Pancreas (tissue), 10 donors: ENCODE measurements at regions not wholly inside any gene's neighbourhood (a gene's known extent, or its start where the extent isn't known, plus 50 kb on each side); places are given as distances from the start of the nearest gene placed in this dataset.

Experiments
- ATAC-seq, 4 donors: fragments of 200-7000 bp; cut with Tn5 transposase; one replicate each; pipeline versions ENCODE4 v1.8.0 to v1.9.1; 2020; ENCODE audit warnings: mild to moderate bottlenecking in 4 of 4, moderate library complexity in 4 of 4
- DNase-seq, 6 donors: peaks; one replicate each; pipeline ENCODE4 v3.0.0-alpha.2; 2020
- FAIRE-seq: peaks from 2 replicates; lab custom pipeline; 2012; peaks lifted over from hg19 to GRCh38; lab: Jason Lieb, UNC
- H3K27ac ChIP-seq, 4 donors: fragments of 200-600 bp; sonication (generic); 1 replicate in 3 of 4; 2 replicates in 1 of 4; pipeline versions ENCODE4 v1.5.0 to v1.8.0; 2020
- H3K27me3 ChIP-seq, 4 donors: fragments of 200-600 bp; one replicate each; pipeline ENCODE4 v1.8.0; 2021
- H3K36me3 ChIP-seq, 3 donors: fragments of 200-600 bp; sonication (generic) in 1 of 3; one replicate each; pipeline versions ENCODE4 v1.5.0 to v1.8.0; 2020 to 2021
- H3K4me1 ChIP-seq, 3 donors: fragments of 200-600 bp; one replicate each; pipeline ENCODE4 v1.8.0; 2021
- H3K4me3 ChIP-seq, 4 donors: fragments of 200-600 bp; sonication (generic) in 2 of 4; one replicate each; pipeline versions ENCODE4 v1.5.0 to v1.8.0; 2020 to 2021
- H3K9me3 ChIP-seq, 4 donors: fragments of 200-600 bp; one replicate each; pipeline ENCODE4 v1.8.0; 2021
- CTCF ChIP-seq, 4 donors: fragments of 200-600 bp; sonication (generic) in 3 of 4; IDR thresholded peaks; one replicate each; pipeline versions ENCODE4 v1.5.0 to v1.8.0; 2021; ENCODE audit warnings: antibody characterized with exemption in 4 of 4
- WGBS, 2 donors: extraction: QIAGEN DNeasy Blood & Tissue Kit; methylation state at CpG; one replicate each; pipeline ENCODE4 v1.1.7; 2013; 5-methylcytosine and 5-hydroxymethylcytosine counted together
- intact Hi-C, 3 donors: fragments of 100-400 bp; cut with DNase I; formaldehyde crosslinking; loops; one replicate each; pipeline versions ENCODE4 v1.11.1 to v1.14.2; 2022
- donor health status: healthy with polysubstance abuse.
- donor health status: DM: no; HTN: no; CAD: no; lungs with moderate emphysema.
- donor health status: DM: no; HTN: no; CAD: no.
- donor health status: control.
- donor health status: control.
- donor health status: Bipolar disorder and iron deficiency.
- donor health status: DM: yes; HTN: yes; CAD: no.
- donor health status: DM: no; HTN: no; CAD: no.
- donor health status: DM: no; HTN: no; CAD: no.
- donor health status: DM: yes; HTN: yes; CAD: no.

- Histone ChIP-seq H3K9me3 (no peaks in the 10 kb centered on the region), H3K27ac (no peak overlapping the region), H3K27me3 (no peaks in the 10 kb centered on the region), H3K36me3 (no peaks in the 10 kb centered on the region), H3K4me3 (no peak overlapping the region), H3K4me1 (no peaks in the 10 kb centered on the region)
- no peak for TF ChIP-seq CTCF (IDR thresholded peaks at IDR 0.05)
- ATAC-seq (no peak), FAIRE-seq (no peak), DNase-seq (no peak)
- WGBS, 2 donors = 17 to 33% methylated on average over 1 of the region's 1 CpG
- intact Hi-C loops = no loop called here
Measured at GRCh38 chr3:117471831-117472230, 762.3 kb downstream of the TUSC7 start.

- WGBS, 2 donors = 34 to 41% methylated on average over 8 of the region's 8 CpGs
- H3K27me3 ChIP-seq = no peaks in the 10 kb centered on the region
- H3K36me3 ChIP-seq = no peaks in the 10 kb centered on the region
- no peaks in the 10 kb centered on the region for H3K9me3 ChIP-seq
- TF ChIP-seq CTCF (IDR thresholded peaks at IDR 0.05) = no peak
- FAIRE-seq = no peak
- peaks cover 0 to 3% (median 0%) of the 10 kb centered on the region in 3 donors for H3K4me1 ChIP-seq
- no peak for ATAC-seq
- H3K4me3 ChIP-seq = no peak overlapping the region
- intact Hi-C loops = no loop called here
- no peak overlapping the region for H3K27ac ChIP-seq
- no peak for DNase-seq
Measured at GRCh38 chr3:117473981-117474538, 764.5 kb downstream of the TUSC7 start.

- no peak for FAIRE-seq
- intact Hi-C loops = no loop called here
- Histone ChIP-seq H3K27me3 (no peaks in the 10 kb centered on the region), H3K9me3 (no peaks in the 10 kb centered on the region), H3K36me3 (no peaks in the 10 kb centered on the region), H3K4me1 (peaks cover 0 to 3% (median 0%) of the 10 kb centered on the region in 3 donors), H3K4me3 (no peak overlapping the region), H3K27ac (no peak overlapping the region)
- TF ChIP-seq CTCF (IDR thresholded peaks at IDR 0.05) = no peak
- no peak for ATAC-seq
- DNase-seq = no peak
- WGBS, 2 donors = 84 to 91% methylated on average over 2 of the region's 2 CpGs
Measured at GRCh38 chr3:117476572-117476971, 767.0 kb downstream of the TUSC7 start.

GRCh38 chr3:117477214-117477755 is 767.7 kb downstream of the TUSC7 start:
- no peaks in the 10 kb centered on the region for H3K36me3 ChIP-seq
- no peak for FAIRE-seq
- H3K4me3 ChIP-seq = no peak overlapping the region
- no peak overlapping the region for H3K27ac ChIP-seq
- intact Hi-C loops = no loop called here
- TF ChIP-seq CTCF (IDR thresholded peaks at IDR 0.05) = no peak
- peaks cover 0 to 3% (median 0%) of the 10 kb centered on the region in 3 donors for H3K4me1 ChIP-seq
- 45 to 59% methylated on average over 6 of the region's 6 CpGs for WGBS, 2 donors
- no peaks in the 10 kb centered on the region for H3K27me3 ChIP-seq
- peak in 1 of 6 donors; percentile 11 for DNase-seq
- peak; percentile 40 to 90 (median 88) for ATAC-seq
- H3K9me3 ChIP-seq = no peaks in the 10 kb centered on the region

GRCh38 chr3:117479095-117479494 is 769.5 kb downstream of the TUSC7 start:
- no peak for FAIRE-seq
- ATAC-seq = no peak

More at GRCh38 chr3:117479095-117479494, 769.5 kb downstream of the TUSC7 start:
- Histone ChIP-seq H3K4me3 (no peak overlapping the region), H3K36me3 (no peaks in the 10 kb centered on the region), H3K4me1 (peaks cover 0 to 3% (median 0%) of the 10 kb centered on the region in 3 donors), H3K27me3 (no peaks in the 10 kb centered on the region), H3K27ac (no peak overlapping the region), H3K9me3 (no peaks in the 10 kb centered on the region)
- 78 to 84% methylated on average over 2 of the region's 2 CpGs for WGBS, 2 donors
- intact Hi-C loops = no loop called here
- DNase-seq = no peak
- TF ChIP-seq CTCF (IDR thresholded peaks at IDR 0.05) = no peak
